ENCODE measurements at regions not wholly inside any gene's neighbourhood (a gene's known extent, or its start where the extent isn't known, plus 50 kb on each side); places are given as distances from the start of the nearest gene placed in this dataset.

- TF ChIP-seq ZNF707 (CRISPR knock-in tag; conservative IDR thresholded peaks at IDR 0.05): no peak
- TF ChIP-seq RBM22 (IDR thresholded peaks at IDR 0.05; ENCODE audit: low read depth, low read length, poor library complexity, severe bottlenecking): no peak
- no peak for TF ChIP-seq CCAR2 (IDR thresholded peaks at IDR 0.05; ENCODE audit: low read depth, low read length)
- no peak for TF ChIP-seq ZNF274 (IDR thresholded peaks at IDR 0.05; ENCODE audit: borderline replicate concordance, low read depth, low read length)
- TF ChIP-seq JUND (IDR thresholded peaks at IDR 0.05; ENCODE audit: borderline replicate concordance, low read depth, low read length): no peak
- no peak for TF ChIP-seq JUND (tag; IDR thresholded peaks at IDR 0.05; ENCODE audit: borderline replicate concordance, low read depth, low read length)
- no peak for TF ChIP-seq ZBTB43 (CRISPR knock-in tag; IDR thresholded peaks at IDR 0.05)
- TF ChIP-seq SMC3 (conservative IDR thresholded peaks at IDR 0.05; ENCODE audit: insufficient read depth, low read depth, low read length): no peak
Measured at GRCh38 chr14:38549564-38549963, 293.7 kb upstream of the CLEC14A start.
